WTC11 (cell line): ENCODE measurements at regions not wholly inside any gene's neighbourhood (a gene's known extent, or its start where the extent isn't known, plus 50 kb on each side); places are given as distances from the start of the nearest gene placed in this dataset.

Source experiments
- ATAC-seq: fragments of 200-7000 bp; cut with Tn5 transposase; 2 replicates; pipeline ENCODE4 v1.10.0; 2021; ENCODE audit warnings: mild to moderate bottlenecking, moderate library complexity
- CTCF ChIA-PET: fragments of 300-600 bp; sonication (Branson Sonifier 250); formaldehyde crosslinking; loops from one replicate; lab custom pipeline; 2021; ENCODE audit warnings: antibody characterized with exemption; lab: Charles Lee
- POLR2A ChIA-PET: fragments of 350-600 bp; sonication (Branson Sonifier 250); formaldehyde crosslinking; loops from one replicate; lab custom pipeline; 2021; ENCODE audit warnings: antibody characterized with exemption; lab: Charles Lee
- DNase-seq: peaks from one replicate; pipeline ENCODE4 v3.0.0; 2021; ENCODE audit warnings: low spot score
- H3K27ac Mint-ChIP-seq: 2 replicates; pipeline ENCODE4 v1.8.0; 2021; ENCODE audit warnings: mixed read lengths
- H3K27me3 Mint-ChIP-seq: 2 replicates; pipeline ENCODE4 v1.8.0; 2021; ENCODE audit warnings: low read depth, mild to moderate bottlenecking, moderate library complexity, mixed read lengths
- H3K36me3 Mint-ChIP-seq: 2 replicates; pipeline ENCODE4 v1.8.0; 2021; ENCODE audit warnings: mixed read lengths
- H3K4me1 Mint-ChIP-seq: 2 replicates; pipeline ENCODE4 v1.8.0; 2022; ENCODE audit warnings: mixed read lengths
- H3K4me3 Mint-ChIP-seq: 2 replicates; pipeline ENCODE4 v1.8.0; 2021; ENCODE audit warnings: mild to moderate bottlenecking, moderate library complexity, mixed read lengths
- H3K9me3 Mint-ChIP-seq: 2 replicates; pipeline ENCODE4 v1.8.0; 2021; ENCODE audit warnings: mixed read lengths
- ARID4B ChIP-seq: sonication (generic); formaldehyde crosslinking; IDR thresholded peaks from 2 replicates; pipeline ENCODE4 v1.8.0; 2023; ENCODE audit warnings: missing genetic modification reagents, mild to moderate bottlenecking, borderline replicate concordance
- ATF1 ChIP-seq: sonication (generic); formaldehyde crosslinking; IDR thresholded peaks from 2 replicates; pipeline ENCODE4 v1.8.1; 2023; ENCODE audit warnings: mild to moderate bottlenecking, moderate library complexity, missing genetic modification reagents
- ATF6 ChIP-seq: sonication (generic); formaldehyde crosslinking; IDR thresholded peaks from 2 replicates; pipeline ENCODE4 v1.8.1; 2023; ENCODE audit warnings: mild to moderate bottlenecking, missing genetic modification reagents
- CDX4 ChIP-seq: fragments of 250-450 bp; sonication (Bioruptor Pico); IDR thresholded peaks from 2 replicates; pipeline ENCODE4 v1.9.0; 2021; ENCODE audit warnings: moderate library complexity, mild to moderate bottlenecking, inconsistent platforms, borderline replicate concordance
- ELF4 ChIP-seq: sonication (generic); formaldehyde crosslinking; IDR thresholded peaks from 2 replicates; pipeline ENCODE4 v1.8.1; 2022; ENCODE audit warnings: low read depth, mild to moderate bottlenecking, moderate library complexity, missing genetic modification reagents
- EMX1 ChIP-seq: fragments of 250-450 bp; sonication (Bioruptor Pico); IDR thresholded peaks from 2 replicates; pipeline ENCODE4 v1.8.0; 2021; ENCODE audit warnings: mild to moderate bottlenecking
- ETV6 ChIP-seq: sonication (generic); formaldehyde crosslinking; IDR thresholded peaks from 2 replicates; pipeline ENCODE4 v1.8.1; 2022; ENCODE audit warnings: mild to moderate bottlenecking, missing genetic modification reagents
- FOXP1 ChIP-seq: sonication (generic); formaldehyde crosslinking; IDR thresholded peaks from 2 replicates; pipeline ENCODE4 v1.8.0; 2022; ENCODE audit warnings: missing genetic modification reagents, mild to moderate bottlenecking, moderate library complexity, borderline replicate concordance
- HMGXB4 ChIP-seq: sonication (generic); formaldehyde crosslinking; IDR thresholded peaks from 2 replicates; pipeline ENCODE4 v1.8.1; 2023; ENCODE audit warnings: mild to moderate bottlenecking, moderate library complexity, missing genetic modification reagents
- MXD4 ChIP-seq: fragments of 250-450 bp; sonication (Bioruptor Pico); IDR thresholded peaks from 2 replicates; pipeline ENCODE4 v1.8.0; 2021; ENCODE audit warnings: mild to moderate bottlenecking, moderate library complexity, borderline replicate concordance
- MYBL2 ChIP-seq: sonication (generic); formaldehyde crosslinking; IDR thresholded peaks from 2 replicates; pipeline ENCODE4 v1.8.1; 2023; ENCODE audit warnings: mild to moderate bottlenecking, moderate library complexity, missing genetic modification reagents
- NFATC4 ChIP-seq: fragments of 250-450 bp; sonication (Bioruptor Pico); IDR thresholded peaks from 2 replicates; pipeline ENCODE4 v1.9.0; 2021; ENCODE audit warnings: mild to moderate bottlenecking
- NR1H2 ChIP-seq: sonication (generic); formaldehyde crosslinking; IDR thresholded peaks from 2 replicates; pipeline ENCODE4 v1.9.0; 2021; ENCODE audit warnings: mild to moderate bottlenecking, moderate library complexity, missing genetic modification reagents
- SMAD4 ChIP-seq: sonication (generic); formaldehyde crosslinking; IDR thresholded peaks from 2 replicates; pipeline ENCODE4 v1.8.0; 2022; ENCODE audit warnings: mild to moderate bottlenecking, missing genetic modification reagents
- TEAD4 ChIP-seq: sonication (generic); formaldehyde crosslinking; IDR thresholded peaks from 2 replicates; pipeline ENCODE4 v1.8.0; 2022; ENCODE audit warnings: mild to moderate bottlenecking, missing genetic modification reagents
- ZNF121 ChIP-seq: sonication (generic); formaldehyde crosslinking; IDR thresholded peaks from 2 replicates; pipeline ENCODE4 v1.8.0; 2023; ENCODE audit warnings: missing genetic modification reagents
- ZNF138 ChIP-seq: sonication (generic); formaldehyde crosslinking; conservative IDR thresholded peaks from 2 replicates; pipeline ENCODE4 v1.8.1; 2022; ENCODE audit warnings: mild to moderate bottlenecking, moderate library complexity, missing genetic modification reagents
- ZNF219 ChIP-seq: sonication (generic); formaldehyde crosslinking; IDR thresholded peaks from 2 replicates; pipeline ENCODE4 v1.8.0; 2023; ENCODE audit warnings: missing genetic modification reagents, mild to moderate bottlenecking, borderline replicate concordance
- ZSCAN18 ChIP-seq: fragments of 250-450 bp; sonication (Bioruptor Pico); IDR thresholded peaks from 2 replicates; pipeline ENCODE4 v2.1.2; 2022; ENCODE audit warnings: mild to moderate bottlenecking, moderate library complexity
- TF ChIP-seq, protein P1 (sequence below): sonication (generic); formaldehyde crosslinking; IDR thresholded peaks from 2 replicates; pipeline ENCODE4 v1.8.1; 2022; ENCODE audit warnings: mild to moderate bottlenecking, moderate library complexity, missing genetic modification reagents

DNA sequence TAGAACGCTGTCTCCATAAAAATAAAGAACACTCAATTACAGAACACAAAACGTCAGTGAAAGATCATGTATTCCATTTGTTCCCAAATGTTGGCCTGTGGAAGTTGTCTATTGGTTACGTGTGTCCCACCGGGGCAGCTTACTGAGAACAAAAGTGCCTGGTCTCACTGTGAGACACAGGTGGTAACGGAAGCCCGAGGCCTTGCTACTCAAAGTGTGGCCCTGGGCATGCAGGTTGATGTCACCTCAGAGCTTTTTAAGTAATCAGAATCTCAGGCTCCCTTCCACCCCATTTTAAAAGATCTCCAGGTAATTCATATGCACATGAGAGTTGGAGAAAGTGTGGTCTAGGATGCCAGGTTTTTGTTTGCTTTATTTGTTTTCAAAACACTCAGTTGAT is 422.5 kb upstream of the OPRM1 start:
- Mint-ChIP-seq H3K4me1 (no peaks in the 10 kb centered on the region), H3K4me3 (no peak overlapping the region; the same call in 1 of the 2 replicates), H3K9me3 (no peaks in the 10 kb centered on the region), H3K36me3 (no peaks in the 10 kb centered on the region), H3K27ac (peak overlapping the region; percentile 25)
- POLR2A ChIA-PET = no interaction called here
- DNase-seq (peak; percentile 31), ATAC-seq (peak; percentile 98)
- CTCF ChIA-PET = no interaction called here
- TF ChIP-seq ZNF121 (CRISPR knock-in tag) (0 out of 2 replicates have a peak, but pooled peaks have one; percentile 6), MYBL2 (CRISPR knock-in tag) (no peak)
- TF ChIP-seq, all 79 proteins: peak for 1
- peaks cover 4% of the 10 kb centered on the region; the same call in 1 of the 2 replicates for H3K27me3 Mint-ChIP-seq

GRCh38 chr6:153613719-153614455 is 425.2 kb upstream of the OPRM1 start:
- H3K27ac Mint-ChIP-seq = no peak overlapping the region
- no peaks in the 10 kb centered on the region for H3K4me1 Mint-ChIP-seq
- H3K36me3 Mint-ChIP-seq = no peaks in the 10 kb centered on the region
- no peak for ATAC-seq
- DNase-seq = no peak
- H3K27me3 Mint-ChIP-seq = peaks cover 2% of the 10 kb centered on the region; the same call in 1 of the 2 replicates
- ChIA-PET CTCF (no interaction called here), POLR2A (no interaction called here)
- H3K9me3 Mint-ChIP-seq = no peaks in the 10 kb centered on the region
- TF ChIP-seq ZSCAN18 (CRISPR knock-in tag) (no peak), ATF1 (CRISPR knock-in tag) (no peak), ELF4 (CRISPR knock-in tag) (no peak), TEAD4 (CRISPR knock-in tag) (no peak), ETV6 (no peak), HMGXB4 (CRISPR knock-in tag) (no peak), NFATC4 (CRISPR knock-in tag) (no peak)
- TF ChIP-seq, protein P1, sequence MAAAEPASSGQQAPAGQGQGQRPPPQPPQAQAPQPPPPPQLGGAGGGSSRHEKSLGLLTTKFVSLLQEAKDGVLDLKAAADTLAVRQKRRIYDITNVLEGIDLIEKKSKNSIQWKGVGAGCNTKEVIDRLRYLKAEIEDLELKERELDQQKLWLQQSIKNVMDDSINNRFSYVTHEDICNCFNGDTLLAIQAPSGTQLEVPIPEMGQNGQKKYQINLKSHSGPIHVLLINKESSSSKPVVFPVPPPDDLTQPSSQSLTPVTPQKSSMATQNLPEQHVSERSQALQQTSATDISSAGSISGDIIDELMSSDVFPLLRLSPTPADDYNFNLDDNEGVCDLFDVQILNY (CRISPR knock-in tag) = no peak
- no peak overlapping the region for H3K4me3 Mint-ChIP-seq

DNA sequence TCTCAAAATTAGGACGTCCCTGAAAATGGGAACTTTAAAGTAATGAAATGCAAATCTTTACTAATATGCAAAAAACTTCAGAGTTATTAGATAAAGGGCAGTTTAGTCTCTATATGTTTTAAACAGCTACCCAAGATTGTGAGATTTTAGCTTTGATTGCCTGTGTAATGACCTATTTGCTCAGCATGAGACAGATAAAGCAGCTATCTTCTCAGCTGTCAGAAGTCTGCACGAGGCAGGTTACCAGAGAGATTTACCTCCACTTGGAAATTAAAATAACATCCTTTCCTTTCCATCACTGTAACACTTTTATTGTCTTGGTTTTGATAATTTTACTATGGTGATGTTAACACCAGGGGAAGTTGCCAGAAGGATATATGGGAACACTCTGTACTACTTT is 436.6 kb upstream of the OPRM1 start:
- no peak for ATAC-seq
- no peaks in the 10 kb centered on the region for H3K27me3 Mint-ChIP-seq
- peaks cover 6% of the 10 kb centered on the region for H3K4me1 Mint-ChIP-seq
- no peak for DNase-seq
- ChIA-PET CTCF (no interaction called here), POLR2A (no interaction called here)
- H3K4me3 Mint-ChIP-seq = no peak overlapping the region
- no peak overlapping the region for H3K27ac Mint-ChIP-seq
- H3K36me3 Mint-ChIP-seq = no peaks in the 10 kb centered on the region
- H3K9me3 Mint-ChIP-seq = 0 out of 2 replicates have a peak, but pooled peaks cover 10% of the 10 kb centered on the region
- TF ChIP-seq NR1H2 (CRISPR knock-in tag) (no peak), CDX4 (CRISPR knock-in tag) (no peak), ZNF138 (CRISPR knock-in tag) (no peak), ZNF219 (CRISPR knock-in tag) (no peak), MXD4 (CRISPR knock-in tag) (no peak), ARID4B (CRISPR knock-in tag) (no peak), FOXP1 (CRISPR knock-in tag) (no peak), SMAD4 (no peak), ATF6 (no peak), EMX1 (CRISPR knock-in tag) (no peak)
